Ramos (cell line): ENCODE measurements at regions not wholly inside any gene's neighbourhood (a gene's known extent, or its start where the extent isn't known, plus 50 kb on each side); places are given as distances from the start of the nearest gene placed in this dataset.

Experiments
- in situ Hi-C: fragments of 300-500 bp; cut with MboI; formaldehyde crosslinking; loops from one replicate; pipeline ENCODE4 v1.14.3; 2022; ENCODE audit warnings: low sequenced_read_pairs; ENCODE audit not compliant: unreplicated experiment

- in situ Hi-C loops = no loop called here
Observed at GRCh38 chr6:45794465-45794864, 221.2 kb downstream of the CLIC5 start.

GRCh38 chr6:45791211-45792168, 224.2 kb downstream of the CLIC5 start:
- in situ Hi-C loops = no loop called here

- in situ Hi-C loops = no loop called here
Observed at GRCh38 chr6:45789238-45789637, 226.4 kb downstream of the CLIC5 start.

- in situ Hi-C loops = no loop called here
Observed at GRCh38 chr6:45787384-45787783, 228.3 kb downstream of the CLIC5 start.

GRCh38 chr6:45786355-45786781, 229.3 kb downstream of the CLIC5 start:
- in situ Hi-C loops = no loop called here

- in situ Hi-C loops = no loop called here
Observed at GRCh38 chr6:45784250-45784649, 231.4 kb downstream of the CLIC5 start.

GRCh38 chr6:45783716-45784115, 231.9 kb downstream of the CLIC5 start:
- in situ Hi-C loops = no loop called here

- in situ Hi-C loops = no loop called here
Observed at GRCh38 chr6:45781890-45782289, 233.8 kb downstream of the CLIC5 start.

- in situ Hi-C loops = no loop called here
Observed at GRCh38 chr6:45780523-45780922, 235.1 kb downstream of the CLIC5 start.

- in situ Hi-C loops = no loop called here
Observed at GRCh38 chr6:45775026-45775697, 240.5 kb downstream of the CLIC5 start.

- in situ Hi-C loops = no loop called here
Observed at GRCh38 chr6:45773906-45774305, 241.8 kb downstream of the CLIC5 start.

- in situ Hi-C loops = no loop called here
Observed at GRCh38 chr6:45772886-45773495, 242.7 kb downstream of the CLIC5 start.

- in situ Hi-C loops = no loop called here
Observed at GRCh38 chr6:45772051-45772450, 243.6 kb downstream of the CLIC5 start.

- in situ Hi-C loops = no loop called here
Observed at GRCh38 chr6:45763281-45763680, 252.4 kb downstream of the CLIC5 start.

GRCh38 chr6:45759472-45759810, 256.2 kb downstream of the CLIC5 start:
- in situ Hi-C loops = no loop called here

- in situ Hi-C loops = no loop called here
Observed at GRCh38 chr6:45758787-45759471, 256.7 kb downstream of the CLIC5 start.

- in situ Hi-C loops = no loop called here
Observed at GRCh38 chr6:45757443-45758130, 258.1 kb downstream of the CLIC5 start.

- in situ Hi-C loops = no loop called here
Observed at GRCh38 chr6:45756606-45757005, 259.1 kb downstream of the CLIC5 start.

- in situ Hi-C loops = no loop called here
Observed at GRCh38 chr6:45754432-45754831, 261.2 kb downstream of the CLIC5 start.

- in situ Hi-C loops = no loop called here
Observed at GRCh38 chr6:45746046-45746445, 269.6 kb downstream of the CLIC5 start.
